HG03432 (cell line): ENCODE measurements at regions not wholly inside any gene's neighbourhood (a gene's known extent, or its start where the extent isn't known, plus 50 kb on each side); places are given as distances from the start of the nearest gene placed in this dataset.

ENCODE experiments used
- ATAC-seq: cut with Tn5 transposase; IDR thresholded peaks from one replicate; pipeline ENCODE4 v1.9.1; 2021; ENCODE audit warnings: mild to moderate bottlenecking, moderate library complexity; ENCODE audit not compliant: unreplicated experiment

- no peak for ATAC-seq
Measured at GRCh38 chr1:233514946-233515391, 98.9 kb upstream of the KCNK1 start.

- ATAC-seq, result no peak
Measured at GRCh38 chr1:233516732-233517131, 97.2 kb upstream of the KCNK1 start.

- ATAC-seq, result no peak
Measured at GRCh38 chr1:233518344-233518743, 95.6 kb upstream of the KCNK1 start.

- no peak for ATAC-seq
Measured at GRCh38 chr1:233520261-233521191, 93.4 kb upstream of the KCNK1 start.

GRCh38 chr1:233523047-233523446 lies 90.9 kb upstream of the KCNK1 start:
- ATAC-seq, result no peak

GRCh38 chr1:233527818-233528217 lies 86.1 kb upstream of the KCNK1 start:
- ATAC-seq, result no peak

GRCh38 chr1:233530665-233531386 lies 83.1 kb upstream of the KCNK1 start:
- no peak for ATAC-seq

GRCh38 chr1:233540816-233541215 lies 73.1 kb upstream of the KCNK1 start:
- ATAC-seq, result no peak

- no peak for ATAC-seq
Measured at GRCh38 chr1:233543338-233544255, 70.3 kb upstream of the KCNK1 start.

GRCh38 chr1:233544304-233544703 lies 69.6 kb upstream of the KCNK1 start:
- no peak for ATAC-seq

GRCh38 chr1:233547726-233548125 lies 66.2 kb upstream of the KCNK1 start:
- no peak for ATAC-seq

GRCh38 chr1:233549404-233549803 lies 64.5 kb upstream of the KCNK1 start:
- ATAC-seq, result no peak

GRCh38 chr1:233549917-233550316 lies 64.0 kb upstream of the KCNK1 start:
- no peak for ATAC-seq

GRCh38 chr1:233554037-233554436 lies 59.9 kb upstream of the KCNK1 start:
- no peak for ATAC-seq

- ATAC-seq, result no peak
Measured at GRCh38 chr1:233561708-233562426, 52.0 kb upstream of the KCNK1 start.
